Motor neuron (in vitro differentiated cells): ENCODE measurements at regions not wholly inside any gene's neighbourhood (a gene's known extent, or its start where the extent isn't known, plus 50 kb on each side); places are given as distances from the start of the nearest gene placed in this dataset.
A peak's percentile ranks its signal among the peaks of the same experiment; 100 is the strongest.
"Not testable (repeated sequence)": the region's sequence is repeated elsewhere in the genome, so short reads cannot be mapped to it uniquely, and the experiment has no call there.

Source experiments
- ATAC-seq, 8 experiments: fragments of 200-7000 bp; cut with Tn5 transposase; replicated peaks in 6 of 8; 2 replicates each; pipeline ENCODE4 v1.8.0; 2021; ENCODE audit warnings: mild to moderate bottlenecking in 8 of 8, moderate library complexity in 8 of 8
- H3K27ac ChIP-seq, 2 donors: fragments of 250-450 bp; sonication (Bioruptor Pico); 2 replicates each; pipeline ENCODE4 v1.9.0; 2021; ENCODE audit warnings: antibody characterized with exemption in 2 of 2, mild to moderate bottlenecking in 2 of 2, moderate library complexity in 1 of 2
- H3K4me1 ChIP-seq, 2 donors: fragments of 250-450 bp; sonication (Bioruptor Pico); replicated peaks in 1 of 2; 2 replicates each; pipeline ENCODE4 v1.6.1; 2021; ENCODE audit warnings: antibody characterized with exemption in 2 of 2, mild to moderate bottlenecking in 2 of 2, moderate library complexity in 1 of 2
- H3K4me3 ChIP-seq, 5 donors: fragments of 250-450 bp; sonication (Bioruptor Pico); 2 replicates each; pipeline ENCODE4 v1.9.0; 2021; ENCODE audit warnings: antibody characterized with exemption in 5 of 5, mild to moderate bottlenecking in 5 of 5, moderate library complexity in 4 of 5
- WGBS, 10 experiments: fragments of 450-650 bp; shearing (Covaris generic); methylation state at CpG; one replicate each; pipeline ENCODE4 v1.0.0; 2022; 5-methylcytosine and 5-hydroxymethylcytosine counted together
- in situ Hi-C, 9 experiments: fragments of 400-800 bp; cut with MboI; loops; one replicate each; pipeline ENCODE4 v1.15.0; 2021; ENCODE audit warnings: low sequenced_read_pairs in 9 of 9, low pct_unique_long_range_greater_than_20kb in 2 of 9; ENCODE audit not compliant: unreplicated experiment in 9 of 9

- peak in 1 of 8 experiments; percentile 58 for ATAC-seq
- Histone ChIP-seq H3K4me3 (no peak overlapping the region), H3K27ac (no peak overlapping the region), H3K4me1 (peaks cover 0 to 2% of the 10 kb centered on the region in 2 donors)
- 0 to 100% (median 69%) methylated on average over 1 of the region's 1 CpG for WGBS, 10 experiments
- in situ Hi-C loops, result no loop called here
Measured at GRCh38 chr2:210376694-210377093, 61.7 kb upstream of the MYL1 start.

- H3K4me3 ChIP-seq, result no peak overlapping the region
- no peak for ATAC-seq
- no peaks in the 10 kb centered on the region for H3K4me1 ChIP-seq
- WGBS, 10 experiments, result 10 to 17% methylated on average over 1 to 2 of the region's 2 CpGs; no CpG with 5 or more reads in 8 of the 10 experiments
- in situ Hi-C loops, result no loop called here
- H3K27ac ChIP-seq, result no peak overlapping the region
Measured at GRCh38 chr2:210370562-210370961, 55.6 kb upstream of the MYL1 start.

GRCh38 chr2:210366675-210367080, 51.7 kb upstream of the MYL1 start:
- WGBS, 10 experiments, result 0 to 86% (median 44%) methylated on average over 1 to 2 of the region's 2 CpGs; no CpG with 5 or more reads in 6 of the 10 experiments
- no peak for ATAC-seq
- Histone ChIP-seq H3K4me3 (no peak overlapping the region), H3K27ac (no peak overlapping the region), H3K4me1 (no peaks in the 10 kb centered on the region)
- in situ Hi-C loops, result no loop called here

- H3K4me3 ChIP-seq, H3K27ac ChIP-seq, ATAC-seq, H3K4me1 ChIP-seq, in situ Hi-C loops: not testable (repeated sequence)
- 14 to 100% (median 53%) methylated on average over 1 to 3 of the region's 3 CpGs; no CpG with 5 or more reads in 5 of the 10 experiments for WGBS, 10 experiments
Measured at GRCh38 chr2:210365475-210365874, 50.5 kb upstream of the MYL1 start.
